ENCODE measurements at regions not wholly inside any gene's neighbourhood (a gene's known extent, or its start where the extent isn't known, plus 50 kb on each side); places are given as distances from the start of the nearest gene placed in this dataset.

- Histone ChIP-seq H3K27ac (no peak overlapping the region), H3K36me3 (no peaks in the 10 kb centered on the region), H3K9me3 (no peaks in the 10 kb centered on the region), H3K27me3 (no peaks in the 10 kb centered on the region), H3K4me3 (no peak overlapping the region), H3K4me1 (no peaks in the 10 kb centered on the region)
- no peak for TF ChIP-seq CTCF (IDR thresholded peaks at IDR 0.05)
- no peak for TF ChIP-seq POLR2A (IDR thresholded peaks at IDR 0.05)
- TF ChIP-seq POLR2AphosphoS5 (IDR thresholded peaks at IDR 0.05; ENCODE audit: insufficient read depth in 1 of 2, low read depth in 1 of 2), result no peak
- DNase-seq (ENCODE audit: extremely low spot score in 2 of 2), result no peak
- intact Hi-C loops (cut with DNase I), result no loop called here
Observed at GRCh38 chr16:80874925-80875324, 70.5 kb upstream of the CDYL2 start.

DNA sequence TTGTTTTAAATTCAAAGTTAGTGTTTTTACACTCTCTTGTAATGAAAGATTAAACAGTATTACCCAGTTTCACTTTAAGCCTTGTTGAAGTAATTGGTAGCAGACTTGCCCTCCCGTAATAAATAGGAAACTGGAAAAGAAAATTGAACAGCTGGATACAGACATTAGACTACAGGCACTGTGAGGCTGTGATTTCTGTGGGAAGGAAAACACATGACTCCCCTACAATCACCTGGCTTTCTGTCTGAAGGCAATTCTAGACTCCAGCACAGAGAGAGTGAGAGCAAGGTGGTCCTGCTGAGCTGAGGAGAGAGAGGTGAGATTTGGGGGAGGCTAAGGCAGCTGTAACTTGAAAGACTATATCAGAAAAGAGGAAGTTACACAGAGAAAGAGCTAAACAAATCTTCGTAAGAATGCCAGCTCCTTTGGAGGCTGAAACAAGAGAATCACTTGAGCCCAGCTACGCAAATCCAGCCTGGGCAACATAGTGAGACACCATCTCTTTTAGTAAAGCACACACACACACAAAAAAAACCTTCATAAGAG, 57.8 kb upstream of the CDYL2 start:
- Histone ChIP-seq H3K4me1 (no peaks in the 10 kb centered on the region), H3K27ac (no peak overlapping the region), H3K27me3 (no peaks in the 10 kb centered on the region), H3K4me3 (no peak overlapping the region), H3K9me3 (no peaks in the 10 kb centered on the region), H3K36me3 (no peaks in the 10 kb centered on the region)
- intact Hi-C loops (cut with DNase I), result no loop called here
- no peak for TF ChIP-seq CTCF (IDR thresholded peaks at IDR 0.05)
- TF ChIP-seq POLR2AphosphoS5 (IDR thresholded peaks at IDR 0.05; ENCODE audit: insufficient read depth in 1 of 2, low read depth in 1 of 2), result no peak
- TF ChIP-seq POLR2A (IDR thresholded peaks at IDR 0.05), result no peak
- DNase-seq (ENCODE audit: extremely low spot score in 2 of 2), result no peak
